ENCODE measurements at regions not wholly inside any gene's neighbourhood (a gene's known extent, or its start where the extent isn't known, plus 50 kb on each side); places are given as distances from the start of the nearest gene placed in this dataset.

DNA sequence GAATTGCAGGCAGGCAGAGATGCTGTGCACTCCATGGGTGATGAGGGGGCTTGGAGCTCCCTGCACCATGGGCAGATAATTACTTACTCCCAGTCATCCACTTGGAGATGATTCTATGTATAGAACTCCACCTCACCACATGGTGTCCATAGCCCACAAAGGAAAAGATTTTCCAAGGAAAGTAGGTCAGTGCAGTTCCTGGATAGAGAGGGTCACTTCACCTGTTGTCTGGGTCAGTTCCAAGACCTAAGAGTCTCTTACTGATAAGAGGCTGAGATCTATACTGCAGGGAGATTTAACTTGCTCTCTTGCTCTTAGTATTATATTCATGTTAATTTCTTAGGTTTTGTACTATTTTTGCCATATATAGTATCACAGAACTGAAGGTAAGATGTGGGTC lies 113.9 kb upstream of the BRINP1 start:
- no peaks in the 10 kb centered on the region for H3K9me3 ChIP-seq (ENCODE audit: control insufficient read depth in 4 of 4, low read length in 3 of 4)
- no peaks in the 10 kb centered on the region for H3K27me3 ChIP-seq (ENCODE audit: control insufficient read depth in 4 of 4, insufficient read depth in 4 of 4, low read length in 3 of 4)
- H3K9ac ChIP-seq (ENCODE audit: low read depth in 1 of 2, low read length in 2 of 2), result no peak overlapping the region
- no peak for DNase-seq (ENCODE audit: low spot score)
- H3K27ac ChIP-seq (ENCODE audit: low read depth in 1 of 2, low read length in 2 of 2), result no peak overlapping the region
- H3K4me3 ChIP-seq (ENCODE audit: low read depth in 1 of 3, low read length in 3 of 3), result no peak overlapping the region
- no peaks in the 10 kb centered on the region for H3K36me3 ChIP-seq (ENCODE audit: control insufficient read depth in 4 of 4, insufficient read depth in 3 of 4, low read depth in 1 of 4, low read length in 3 of 4)
- no peak for TF ChIP-seq RXRA (IDR thresholded peaks at IDR 0.05)
- TF ChIP-seq CTCF (IDR thresholded peaks at IDR 0.05; ENCODE audit: low read depth, low read length, missing input control), result no peak
- no peaks in the 10 kb centered on the region for H3K4me1 ChIP-seq (ENCODE audit: control insufficient read depth in 4 of 4, insufficient read depth in 4 of 4, low read length in 3 of 4)

DNA sequence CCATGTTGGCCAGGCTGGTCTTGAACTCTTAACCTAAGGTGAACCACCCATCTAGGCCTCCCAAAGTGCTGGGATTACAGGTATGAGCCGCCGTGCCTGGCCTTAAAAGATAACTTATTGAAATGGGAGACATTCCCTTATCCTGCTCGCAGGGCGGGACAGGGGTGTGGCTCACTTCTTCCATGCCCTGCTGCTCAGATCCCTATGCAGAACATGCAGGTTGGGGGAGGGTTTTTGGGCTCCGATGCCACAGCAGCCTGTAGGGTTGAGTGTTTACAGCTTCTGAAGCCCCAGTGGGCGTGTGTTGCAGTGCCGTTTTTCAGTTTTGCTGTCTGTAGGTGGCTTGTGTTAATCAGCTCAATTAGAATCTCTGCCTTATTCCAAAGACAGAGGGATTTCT lies 108.0 kb upstream of the BRINP1 start:
- WGBS, result 79% methylated on average over 7 of the region's 7 CpGs
- H3K27me3 ChIP-seq (ENCODE audit: control insufficient read depth in 4 of 4, insufficient read depth in 4 of 4, low read length in 3 of 4), result no peaks in the 10 kb centered on the region

GRCh38 chr9:119458068-119458467 lies 88.8 kb upstream of the BRINP1 start:
- H3K9me3 ChIP-seq (ENCODE audit: control insufficient read depth in 4 of 4, low read length in 3 of 4), result no peaks in the 10 kb centered on the region
- H3K27me3 ChIP-seq (ENCODE audit: control insufficient read depth in 4 of 4, insufficient read depth in 4 of 4, low read length in 3 of 4), result peaks cover 0 to 3% (median 0%) of the 10 kb centered on the region in 4 donors
- no peak overlapping the region for H3K27ac ChIP-seq (ENCODE audit: low read depth in 1 of 2, low read length in 2 of 2)
- H3K36me3 ChIP-seq (ENCODE audit: control insufficient read depth in 4 of 4, insufficient read depth in 3 of 4, low read depth in 1 of 4, low read length in 3 of 4), result no peaks in the 10 kb centered on the region
- no peak overlapping the region for H3K4me3 ChIP-seq (ENCODE audit: low read depth in 1 of 3, low read length in 3 of 3)
- no peak overlapping the region for H3K9ac ChIP-seq (ENCODE audit: low read depth in 1 of 2, low read length in 2 of 2)
- no peaks in the 10 kb centered on the region for H3K4me1 ChIP-seq (ENCODE audit: control insufficient read depth in 4 of 4, insufficient read depth in 4 of 4, low read length in 3 of 4)
- WGBS, result 47% methylated on average over 3 of the region's 3 CpGs
- DNase-seq (ENCODE audit: low spot score), result no peak
- no peak for TF ChIP-seq YY1 (IDR thresholded peaks at IDR 0.05)
- TF ChIP-seq JUND (IDR thresholded peaks at IDR 0.05), result no peak
- TF ChIP-seq NR2F2 (IDR thresholded peaks at IDR 0.05), result no peak
- no peak for TF ChIP-seq SP1 (IDR thresholded peaks at IDR 0.05)
- TF ChIP-seq, protein P1, sequence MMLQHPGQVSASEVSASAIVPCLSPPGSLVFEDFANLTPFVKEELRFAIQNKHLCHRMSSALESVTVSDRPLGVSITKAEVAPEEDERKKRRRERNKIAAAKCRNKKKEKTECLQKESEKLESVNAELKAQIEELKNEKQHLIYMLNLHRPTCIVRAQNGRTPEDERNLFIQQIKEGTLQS (IDR thresholded peaks at IDR 0.05), result no peak
- TF ChIP-seq CTCF (IDR thresholded peaks at IDR 0.05; ENCODE audit: low read depth, low read length, missing input control), result no peak
- TF ChIP-seq GABPA (IDR thresholded peaks at IDR 0.05 in 1 of 2, conservative IDR thresholded peaks at IDR 0.05 in 1 of 2), result no peak
- TF ChIP-seq REST (IDR thresholded peaks at IDR 0.05), result no peak
- TF ChIP-seq, protein P2, sequence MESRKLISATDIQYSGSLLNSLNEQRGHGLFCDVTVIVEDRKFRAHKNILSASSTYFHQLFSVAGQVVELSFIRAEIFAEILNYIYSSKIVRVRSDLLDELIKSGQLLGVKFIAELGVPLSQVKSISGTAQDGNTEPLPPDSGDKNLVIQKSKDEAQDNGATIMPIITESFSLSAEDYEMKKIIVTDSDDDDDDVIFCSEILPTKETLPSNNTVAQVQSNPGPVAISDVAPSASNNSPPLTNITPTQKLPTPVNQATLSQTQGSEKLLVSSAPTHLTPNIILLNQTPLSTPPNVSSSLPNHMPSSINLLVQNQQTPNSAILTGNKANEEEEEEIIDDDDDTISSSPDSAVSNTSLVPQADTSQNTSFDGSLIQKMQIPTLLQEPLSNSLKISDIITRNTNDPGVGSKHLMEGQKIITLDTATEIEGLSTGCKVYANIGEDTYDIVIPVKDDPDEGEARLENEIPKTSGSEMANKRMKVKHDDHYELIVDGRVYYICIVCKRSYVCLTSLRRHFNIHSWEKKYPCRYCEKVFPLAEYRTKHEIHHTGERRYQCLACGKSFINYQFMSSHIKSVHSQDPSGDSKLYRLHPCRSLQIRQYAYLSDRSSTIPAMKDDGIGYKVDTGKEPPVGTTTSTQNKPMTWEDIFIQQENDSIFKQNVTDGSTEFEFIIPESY (IDR thresholded peaks at IDR 0.05), result no peak
- no peak for TF ChIP-seq RXRA (IDR thresholded peaks at IDR 0.05)
- no peak for TF ChIP-seq TAF1 (conservative IDR thresholded peaks at IDR 0.05)
- TF ChIP-seq, protein P3, sequence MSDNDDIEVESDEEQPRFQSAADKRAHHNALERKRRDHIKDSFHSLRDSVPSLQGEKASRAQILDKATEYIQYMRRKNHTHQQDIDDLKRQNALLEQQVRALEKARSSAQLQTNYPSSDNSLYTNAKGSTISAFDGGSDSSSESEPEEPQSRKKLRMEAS (IDR thresholded peaks at IDR 0.05), result no peak
- no peak for TF ChIP-seq HNF4G (IDR thresholded peaks at IDR 0.05)
- TF ChIP-seq HNF4A (conservative IDR thresholded peaks at IDR 0.05), result no peak

More for the DNA sequence above, 108.0 kb upstream of the BRINP1 start:
- Histone ChIP-seq H3K4me3 (ENCODE audit: low read depth in 1 of 3, low read length in 3 of 3) (no peak overlapping the region), H3K9me3 (ENCODE audit: control insufficient read depth in 4 of 4, low read length in 3 of 4) (no peaks in the 10 kb centered on the region), H3K9ac (ENCODE audit: low read depth in 1 of 2, low read length in 2 of 2) (no peak overlapping the region), H3K27ac (ENCODE audit: low read depth in 1 of 2, low read length in 2 of 2) (no peak overlapping the region), H3K4me1 (ENCODE audit: control insufficient read depth in 4 of 4, insufficient read depth in 4 of 4, low read length in 3 of 4) (no peaks in the 10 kb centered on the region), H3K36me3 (ENCODE audit: control insufficient read depth in 4 of 4, insufficient read depth in 3 of 4, low read depth in 1 of 4, low read length in 3 of 4) (no peaks in the 10 kb centered on the region)
- TF ChIP-seq, protein P2 (IDR thresholded peaks at IDR 0.05), result no peak
- DNase-seq (ENCODE audit: low spot score), result no peak

Data from liver (tissue), 8 donors.